Natural killer cell treated with Interleukin-12 subunit alpha and Interleukin-12 subunit beta and Interleukin-15 and Interleukin-18, amount 100 ng/mL, for 72 hours (primary cell): ENCODE measurements at regions not wholly inside any gene's neighbourhood (a gene's known extent, or its start where the extent isn't known, plus 50 kb on each side); places are given as distances from the start of the nearest gene placed in this dataset.
"Not testable (repeated sequence)": the region's sequence is repeated elsewhere in the genome, so short reads cannot be mapped to it uniquely, and the experiment has no call there.

ENCODE experiments used
- ATAC-seq, 2 donors: fragments of 150-1000 bp; cut with Tn5 transposase in 1 of 2; sonication (Bioruptor Pico), chemical (Tn5 transposase) in 1 of 2; 2 replicates each; pipeline ENCODE4 v1.10.0; 2021
- DNase-seq: peaks from one replicate; pipeline ENCODE4 v3.0.0; 2022; ENCODE audit warnings: low spot score
- H3K27ac Mint-ChIP-seq, 2 donors: 1 replicate in 1 of 2; 2 replicates in 1 of 2; pipeline ENCODE4 v1.8.0; 2022; ENCODE audit warnings: mixed read lengths in 2 of 2, mild to moderate bottlenecking in 1 of 2, moderate library complexity in 1 of 2
- H3K27me3 Mint-ChIP-seq, 2 donors: 1 replicate in 1 of 2; 2 replicates in 1 of 2; pipeline ENCODE4 v1.8.0; 2022; ENCODE audit warnings: mixed read lengths in 2 of 2
- H3K36me3 Mint-ChIP-seq: one replicate; pipeline ENCODE4 v1.8.0; 2022; ENCODE audit warnings: mixed read lengths
- H3K4me1 Mint-ChIP-seq, 2 donors: 1 replicate in 1 of 2; 2 replicates in 1 of 2; pipeline ENCODE4 v1.8.0; 2022; ENCODE audit warnings: low read depth in 2 of 2, mixed read lengths in 2 of 2, mild to moderate bottlenecking in 1 of 2
- H3K4me3 Mint-ChIP-seq: one replicate; pipeline ENCODE4 v1.8.0; 2022; ENCODE audit warnings: mixed read lengths
- H3K9me3 Mint-ChIP-seq: 2 replicates; pipeline ENCODE4 v1.8.0; 2022; ENCODE audit warnings: mixed read lengths

DNA sequence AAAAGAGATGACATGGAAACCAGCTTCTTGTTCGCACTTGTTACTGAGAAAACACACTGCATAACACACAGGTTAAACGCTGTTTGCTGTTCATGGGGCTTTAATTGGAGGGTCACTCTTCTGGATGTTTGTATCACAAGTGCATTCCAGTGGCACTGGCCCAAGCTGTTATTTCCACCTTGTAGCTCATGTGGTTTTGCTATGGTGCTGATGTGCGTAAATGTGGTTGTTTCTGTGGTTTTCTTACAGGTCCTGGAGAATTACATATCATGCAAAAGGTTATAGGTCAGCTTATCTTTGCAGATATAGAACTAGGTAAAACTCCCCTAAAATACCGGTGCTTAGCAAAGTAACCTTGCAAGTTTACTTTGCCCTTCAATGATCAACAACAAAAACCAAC is 89.3 kb upstream of the AHI1 start:
- no peaks in the 10 kb centered on the region for H3K27me3 Mint-ChIP-seq
- H3K27ac Mint-ChIP-seq, result peak overlapping the region; percentile 5 to 51
- H3K9me3 Mint-ChIP-seq, result no peaks in the 10 kb centered on the region
- H3K36me3 Mint-ChIP-seq, result peaks cover 6% of the 10 kb centered on the region
- H3K4me3 Mint-ChIP-seq, result peak overlapping the region; percentile 51
- ATAC-seq (peak; percentile 65 to 83), DNase-seq (no peak)
- H3K4me1 Mint-ChIP-seq, result peaks cover 25 to 27% of the 10 kb centered on the region in 2 donors

DNA sequence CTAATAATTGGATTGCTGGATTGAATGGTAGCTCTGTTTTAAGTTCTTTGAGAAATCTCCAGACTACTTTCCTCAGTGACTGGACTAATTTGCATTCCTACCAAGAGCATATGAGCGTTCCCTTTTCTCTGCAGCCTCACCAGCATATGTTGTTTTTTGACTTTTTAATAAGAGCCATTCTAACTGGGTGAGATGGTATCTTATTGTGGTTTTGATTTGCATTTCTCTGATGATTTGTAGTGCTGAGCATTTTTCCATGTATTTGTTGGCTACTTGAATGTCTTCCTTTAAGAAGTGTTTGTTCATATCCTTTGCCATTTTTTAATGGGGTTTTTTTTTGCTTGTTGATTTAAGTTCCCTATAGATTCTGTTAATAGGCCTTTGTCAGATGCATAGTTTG is 94.7 kb upstream of the AHI1 start:
- Mint-ChIP-seq H3K9me3 (no peaks in the 10 kb centered on the region), H3K27ac (no peak overlapping the region), H3K27me3 (no peaks in the 10 kb centered on the region), H3K36me3 (peaks cover 6% of the 10 kb centered on the region), H3K4me3 (no peak overlapping the region), H3K4me1 (peaks cover 2 to 3% of the 10 kb centered on the region in 2 donors)
- ATAC-seq, result no peak
- no peak for DNase-seq

DNA sequence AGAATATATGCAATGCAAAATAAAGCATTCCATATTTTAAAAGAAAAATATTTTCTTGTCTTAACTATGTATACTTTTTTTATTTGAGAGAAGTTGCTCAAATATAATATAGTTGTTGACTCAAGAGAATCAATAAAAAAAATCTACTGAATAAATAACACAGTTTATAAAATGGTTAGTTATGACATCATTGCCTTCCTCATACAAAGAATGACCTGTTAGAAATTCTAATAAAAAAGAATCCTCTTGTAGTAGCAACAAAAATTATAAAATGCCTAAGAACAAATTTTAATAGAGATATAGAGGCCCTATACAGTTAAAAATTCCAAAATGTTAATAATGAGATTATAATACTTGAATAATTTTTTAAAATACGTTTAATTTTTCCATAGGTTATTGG is 96.5 kb upstream of the AHI1 start:
- H3K4me3 Mint-ChIP-seq, result no peak overlapping the region
- H3K36me3 Mint-ChIP-seq, result peaks cover 16% of the 10 kb centered on the region
- H3K27me3 Mint-ChIP-seq, result no peaks in the 10 kb centered on the region
- H3K4me1 Mint-ChIP-seq, result no peaks in the 10 kb centered on the region
- ATAC-seq (no peak), DNase-seq (no peak)
- no peak overlapping the region for H3K27ac Mint-ChIP-seq
- no peaks in the 10 kb centered on the region for H3K9me3 Mint-ChIP-seq

DNA sequence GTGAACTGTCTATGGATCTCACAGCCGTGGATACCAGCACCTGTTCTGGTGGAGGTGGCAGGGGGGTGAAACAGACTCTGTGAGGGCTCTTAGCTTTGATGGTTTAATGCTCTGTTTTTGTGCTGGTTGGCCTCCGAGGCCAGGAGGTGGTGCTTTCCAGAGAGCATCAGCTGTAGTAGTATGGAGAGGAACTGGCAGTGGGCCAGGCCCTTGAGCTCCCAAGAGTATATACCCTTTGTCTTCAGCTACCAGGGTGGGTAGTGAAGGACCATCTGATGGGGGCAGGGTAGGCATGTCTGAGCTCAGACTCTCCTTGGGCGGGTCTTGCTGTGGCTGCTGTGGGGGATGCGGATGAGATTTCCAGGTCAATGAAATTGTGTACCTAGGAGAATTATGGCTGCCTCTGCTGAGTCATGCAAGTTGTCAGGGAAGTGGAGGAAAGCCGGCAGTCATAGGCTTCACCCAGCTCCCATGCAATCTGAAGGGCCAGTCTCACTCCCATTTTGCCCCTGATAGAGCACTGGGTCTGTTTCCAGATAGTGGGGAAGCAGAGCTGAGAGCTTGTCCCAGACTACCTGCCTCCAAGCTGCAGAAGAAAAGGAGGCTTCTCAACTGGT is 102.7 kb upstream of the AHI1 start:
- Mint-ChIP-seq H3K9me3 (no peaks in the 10 kb centered on the region), H3K4me3 (no peak overlapping the region), H3K4me1 (no peaks in the 10 kb centered on the region), H3K36me3 (peaks cover 11% of the 10 kb centered on the region), H3K27ac (no peak overlapping the region), H3K27me3 (no peaks in the 10 kb centered on the region)
- ATAC-seq, result no peak
- DNase-seq, result no peak

DNA sequence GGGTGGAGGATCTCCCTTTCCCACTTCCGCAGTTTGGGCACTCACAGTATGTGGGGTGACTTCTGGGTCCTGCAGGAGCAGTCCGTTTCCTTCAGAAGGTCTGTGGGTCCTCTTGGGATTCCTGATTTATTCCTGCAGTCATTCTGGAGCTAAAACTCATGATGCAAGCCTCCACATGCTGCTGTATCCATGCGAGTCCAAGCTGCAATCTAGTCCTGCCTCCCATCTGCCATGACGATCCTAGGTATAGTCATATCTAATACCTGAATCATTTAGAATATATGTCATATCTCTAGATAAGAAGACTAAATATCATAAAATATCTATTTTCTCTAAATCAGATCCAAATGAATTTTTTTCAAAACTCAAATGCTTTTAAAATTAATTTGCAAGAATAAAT is 103.4 kb upstream of the AHI1 start:
- Mint-ChIP-seq H3K4me1 (no peaks in the 10 kb centered on the region), H3K27me3 (no peaks in the 10 kb centered on the region), H3K36me3 (peaks cover 11% of the 10 kb centered on the region), H3K27ac (no peak overlapping the region), H3K9me3 (no peaks in the 10 kb centered on the region), H3K4me3 (no peak overlapping the region)
- ATAC-seq, result no peak
- no peak for DNase-seq

DNA sequence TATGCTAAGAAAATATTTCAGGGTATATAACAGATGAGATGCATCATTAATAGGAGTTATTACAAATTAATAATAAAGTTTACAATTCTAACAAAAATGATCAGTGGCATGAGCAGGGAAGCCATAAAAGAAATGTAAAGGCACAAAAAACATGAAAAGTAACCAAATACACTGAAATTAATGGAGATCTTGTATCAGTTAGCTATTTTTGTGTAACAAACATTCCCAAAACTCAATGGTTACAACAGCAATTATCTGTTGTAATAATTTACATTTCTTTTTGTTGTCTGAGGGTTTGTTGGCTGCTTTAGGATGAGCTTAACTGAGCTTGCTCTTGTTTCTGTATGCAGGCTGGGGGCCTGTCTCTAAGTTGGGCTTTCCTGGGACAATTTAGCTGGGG is 104.3 kb upstream of the AHI1 start:
- peaks cover 11% of the 10 kb centered on the region for H3K36me3 Mint-ChIP-seq
- H3K27ac Mint-ChIP-seq, result no peak overlapping the region
- no peaks in the 10 kb centered on the region for H3K27me3 Mint-ChIP-seq
- H3K4me1 Mint-ChIP-seq, result no peaks in the 10 kb centered on the region
- DNase-seq (no peak), ATAC-seq (no peak)
- no peak overlapping the region for H3K4me3 Mint-ChIP-seq
- no peaks in the 10 kb centered on the region for H3K9me3 Mint-ChIP-seq

DNA sequence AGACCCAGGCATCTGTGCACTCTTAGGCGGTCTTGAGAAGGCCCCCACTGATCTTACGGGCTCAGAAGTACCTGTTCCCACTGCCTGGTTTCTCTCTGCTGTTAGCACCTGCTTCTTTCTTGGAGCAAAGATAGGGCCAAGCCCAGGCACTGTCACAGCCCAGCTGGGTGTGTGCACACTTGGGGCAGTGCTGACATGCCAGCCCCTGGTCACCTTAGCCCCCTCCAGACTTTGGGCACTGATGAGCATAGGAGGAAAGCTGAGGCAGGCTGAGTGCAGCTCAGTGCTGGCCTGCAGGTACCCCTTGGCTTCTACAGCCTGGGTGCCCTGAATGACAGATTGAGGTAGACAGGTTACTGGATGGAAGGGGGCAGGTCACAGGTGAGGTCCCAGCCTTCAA is 105.7 kb upstream of the AHI1 start:
- Mint-ChIP-seq H3K9me3 (no peaks in the 10 kb centered on the region), H3K27me3 (no peaks in the 10 kb centered on the region), H3K27ac (no peak overlapping the region), H3K4me1 (no peaks in the 10 kb centered on the region), H3K36me3 (peaks cover 3% of the 10 kb centered on the region), H3K4me3 (no peak overlapping the region)
- ATAC-seq (peak in 1 of 2 donors; percentile 38), DNase-seq (no peak)

DNA sequence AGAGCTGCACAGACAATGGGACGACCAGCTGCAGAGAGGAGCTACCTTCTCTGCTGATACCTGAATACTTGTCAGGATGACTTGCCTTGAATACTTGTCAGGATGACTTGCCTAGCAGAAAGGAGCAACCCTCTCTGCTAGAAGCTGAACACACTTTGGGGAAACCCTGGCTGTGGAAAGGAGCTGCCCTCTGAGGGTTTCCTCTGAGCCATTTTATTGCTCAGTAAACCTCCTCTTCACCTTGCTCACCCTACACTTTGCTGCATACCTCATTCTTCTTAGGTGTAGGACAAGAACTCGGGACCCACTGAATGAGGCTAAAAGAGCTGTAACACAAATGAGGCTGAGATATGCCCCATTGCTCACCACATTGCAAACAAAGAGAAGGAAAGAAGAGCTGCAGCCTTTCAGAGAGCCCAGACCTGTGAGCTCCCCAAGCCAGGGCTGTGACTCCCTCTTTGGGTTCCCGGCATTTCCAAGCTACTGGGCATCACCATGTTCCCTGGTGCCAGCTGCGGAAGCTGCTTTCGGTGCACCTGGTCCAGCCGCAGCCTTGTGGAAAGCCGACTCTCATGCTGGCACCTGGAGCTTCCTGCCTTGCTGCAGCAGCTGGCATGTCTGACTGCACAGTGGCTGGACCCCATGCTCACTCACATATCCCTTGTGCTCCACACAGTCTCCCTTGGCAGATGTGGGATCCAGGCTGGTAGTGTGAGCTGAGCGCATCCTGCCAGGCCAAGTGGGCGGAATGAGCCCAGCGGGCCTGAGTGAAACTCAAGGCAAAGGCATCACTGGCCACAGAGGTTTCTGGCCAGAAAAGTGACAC is 106.7 kb upstream of the AHI1 start:
- H3K36me3 Mint-ChIP-seq, result no peaks in the 10 kb centered on the region
- DNase-seq (no peak), ATAC-seq (peak in 1 of 2 donors; percentile 32)
- no peak overlapping the region for H3K27ac Mint-ChIP-seq
- no peak overlapping the region for H3K4me3 Mint-ChIP-seq
- H3K4me1 Mint-ChIP-seq, result no peaks in the 10 kb centered on the region
- no peaks in the 10 kb centered on the region for H3K9me3 Mint-ChIP-seq
- no peaks in the 10 kb centered on the region for H3K27me3 Mint-ChIP-seq

DNA sequence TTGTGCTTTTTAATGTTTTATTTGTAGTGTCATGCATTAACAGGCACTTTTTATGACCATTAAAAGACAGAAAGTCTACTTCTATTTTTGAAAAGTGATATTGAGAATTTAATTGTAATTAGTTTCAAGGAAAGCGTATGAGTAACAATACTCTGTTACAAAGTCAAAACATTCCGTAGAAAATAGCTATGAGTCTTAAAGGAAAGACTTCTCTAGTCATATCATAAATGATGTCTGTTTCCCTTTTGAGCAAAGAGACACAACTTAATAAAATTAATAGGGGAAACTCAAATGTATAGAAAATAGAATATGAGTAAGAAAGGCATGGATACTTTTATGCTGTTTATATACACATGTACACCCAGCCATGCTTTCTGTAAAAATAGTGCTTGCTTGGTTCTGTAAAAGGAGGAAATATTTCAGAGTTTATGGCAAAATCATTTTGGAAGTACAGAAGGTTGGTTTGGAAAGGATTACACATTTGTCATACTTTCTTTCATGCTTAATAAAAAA is 107.8 kb upstream of the AHI1 start:
- H3K27ac Mint-ChIP-seq, result no peak overlapping the region

DNA sequence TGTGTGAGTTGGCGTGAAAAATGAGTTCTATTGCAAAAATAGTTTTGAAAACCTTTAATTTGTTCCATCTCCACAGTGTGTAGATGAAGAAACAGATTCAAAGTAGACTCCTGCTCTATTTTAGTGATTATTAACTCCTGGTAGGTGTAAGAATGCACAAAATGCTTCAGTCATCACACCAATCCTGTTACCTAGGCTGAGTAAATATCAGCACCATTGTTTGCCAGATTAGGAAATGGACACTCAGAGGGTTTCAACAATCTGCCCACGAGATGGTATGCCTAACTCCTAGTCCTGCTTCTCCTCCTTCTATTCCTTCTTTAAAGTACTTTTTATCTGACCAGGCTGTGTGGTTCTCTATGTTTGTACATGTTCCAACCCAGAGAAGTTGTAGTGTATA is 108.9 kb upstream of the AHI1 start:
- Mint-ChIP-seq H3K4me1 (no peaks in the 10 kb centered on the region), H3K27ac (no peak overlapping the region)

More for the DNA sequence above, 107.8 kb upstream of the AHI1 start:
- no peak for DNase-seq
- H3K9me3 Mint-ChIP-seq, result no peaks in the 10 kb centered on the region
- no peak overlapping the region for H3K4me3 Mint-ChIP-seq
- no peaks in the 10 kb centered on the region for H3K4me1 Mint-ChIP-seq
- H3K36me3 Mint-ChIP-seq, result no peaks in the 10 kb centered on the region
- H3K27me3 Mint-ChIP-seq, result no peaks in the 10 kb centered on the region
- no peak for ATAC-seq

DNA sequence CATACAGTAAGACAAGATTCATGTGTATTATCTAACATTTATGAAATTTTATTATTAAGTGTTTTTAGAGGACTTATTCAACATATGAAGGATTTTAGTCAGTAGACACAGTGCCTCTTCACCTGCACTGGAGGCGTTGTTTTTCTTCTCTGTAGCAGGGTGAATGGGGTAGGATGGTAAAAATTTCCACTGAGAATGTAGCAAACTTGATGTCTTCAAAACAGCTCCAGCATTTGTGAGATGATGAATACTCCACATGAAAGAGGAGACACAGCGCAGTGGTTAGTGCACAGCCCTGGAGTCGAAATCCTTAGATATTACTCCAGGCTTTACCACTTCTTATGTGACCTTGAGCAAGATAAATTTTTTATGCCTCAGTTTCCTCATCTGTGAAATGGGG is 110.5 kb upstream of the AHI1 start:
- Mint-ChIP-seq H3K9me3 (no peaks in the 10 kb centered on the region), H3K36me3 (no peaks in the 10 kb centered on the region), H3K27ac (no peak overlapping the region), H3K27me3 (no peaks in the 10 kb centered on the region), H3K4me3 (no peak overlapping the region), H3K4me1 (no peaks in the 10 kb centered on the region)
- no peak for DNase-seq
- no peak for ATAC-seq

More for the DNA sequence above, 108.9 kb upstream of the AHI1 start:
- no peak for ATAC-seq
- H3K36me3 Mint-ChIP-seq, result no peaks in the 10 kb centered on the region
- H3K27me3 Mint-ChIP-seq, result no peaks in the 10 kb centered on the region
- no peak for DNase-seq
- H3K4me3 Mint-ChIP-seq, result no peak overlapping the region
- H3K9me3 Mint-ChIP-seq, result no peaks in the 10 kb centered on the region

DNA sequence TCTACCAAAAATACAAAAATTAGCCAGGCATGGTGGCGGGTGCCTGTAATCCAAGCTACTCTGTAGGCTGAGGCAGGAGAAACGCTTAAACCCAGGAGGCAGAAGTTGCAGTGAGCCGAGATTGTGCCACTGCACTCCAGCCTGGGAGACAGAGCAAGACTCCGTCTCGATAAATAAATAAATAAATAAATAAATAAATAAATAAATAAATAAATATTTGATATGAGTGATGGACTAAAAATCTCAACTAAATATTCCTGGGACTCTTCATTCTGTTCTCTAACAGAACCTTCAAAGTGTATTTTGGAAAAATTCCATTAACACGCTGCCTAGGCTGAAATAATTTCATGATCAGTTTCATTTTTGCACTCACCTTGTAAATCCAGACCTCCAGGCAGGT is 112.7 kb upstream of the AHI1 start:
- not testable (repeated sequence) for H3K27ac Mint-ChIP-seq, DNase-seq, H3K4me3 Mint-ChIP-seq, H3K36me3 Mint-ChIP-seq, H3K4me1 Mint-ChIP-seq, ATAC-seq, H3K9me3 Mint-ChIP-seq, H3K27me3 Mint-ChIP-seq

DNA sequence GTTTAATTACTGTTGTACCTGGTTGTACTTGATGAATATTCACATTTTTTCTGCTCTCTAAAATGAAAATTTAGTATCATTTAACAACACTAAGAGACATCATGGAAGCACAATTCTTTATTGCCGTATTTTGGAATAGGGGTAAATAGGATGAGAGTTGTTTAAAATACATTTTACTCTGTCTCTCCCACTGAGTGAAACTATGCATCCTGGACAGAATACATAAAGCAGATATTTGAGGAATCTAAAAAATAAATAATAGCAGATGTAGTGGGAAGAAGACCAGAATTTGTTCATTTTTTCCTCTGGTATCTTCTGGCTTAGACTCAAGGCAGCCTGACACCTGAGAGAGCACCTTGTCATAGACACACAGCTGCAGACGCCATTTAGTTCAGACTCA is 119.1 kb upstream of the AHI1 start:
- Mint-ChIP-seq H3K27ac (no peak overlapping the region), H3K4me3 (no peak overlapping the region), H3K36me3 (no peaks in the 10 kb centered on the region), H3K27me3 (peaks cover 0 to 7% of the 10 kb centered on the region in 2 donors), H3K4me1 (no peaks in the 10 kb centered on the region), H3K9me3 (no peaks in the 10 kb centered on the region)
- no peak for DNase-seq
- no peak for ATAC-seq

DNA sequence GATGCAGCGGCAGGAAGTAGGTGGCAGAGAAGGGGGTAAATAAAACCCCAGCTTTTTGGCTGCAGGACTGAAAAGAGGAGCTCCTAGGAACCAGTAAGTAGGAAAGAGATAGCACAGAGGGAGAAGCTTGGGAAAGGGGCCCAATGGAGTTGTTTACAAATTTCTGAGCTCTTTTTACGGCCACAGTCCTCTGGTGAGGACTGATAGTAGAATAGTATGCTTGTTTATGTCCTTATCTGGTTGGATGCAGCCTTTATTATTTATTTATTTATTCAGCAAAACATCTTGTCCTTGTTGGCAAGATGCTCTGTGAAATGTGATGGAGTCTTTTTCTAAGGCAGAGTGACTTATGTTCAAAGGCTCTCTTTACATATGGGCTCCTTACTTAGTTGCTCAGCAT is 119.7 kb upstream of the AHI1 start:
- ATAC-seq (no peak), DNase-seq (no peak)
- Mint-ChIP-seq H3K9me3 (no peaks in the 10 kb centered on the region), H3K27me3 (peaks cover 0 to 7% of the 10 kb centered on the region in 2 donors), H3K4me3 (no peak overlapping the region), H3K27ac (no peak overlapping the region), H3K36me3 (no peaks in the 10 kb centered on the region), H3K4me1 (peaks cover 0 to 2% of the 10 kb centered on the region in 2 donors)
